Cardiac fibroblast (primary cell): ENCODE measurements at regions not wholly inside any gene's neighbourhood (a gene's known extent, or its start where the extent isn't known, plus 50 kb on each side); places are given as distances from the start of the nearest gene placed in this dataset.

Source experiments
- DNase-seq, 2 donors: peaks; one replicate each; pipeline versions ENCODE4 v3.0.0 to v3.0.0-alpha.2; 2010; ENCODE audit warnings: low read depth in 2 of 2
- H3K4me3 ChIP-seq, 2 donors: replicated peaks in 1 of 2; 1 replicate in 1 of 2; 2 replicates in 1 of 2; pipeline ENCODE4 v1.5.1; 2011; ENCODE audit warnings: low read depth in 2 of 2, low read length in 2 of 2, mild to moderate bottlenecking in 2 of 2, moderate library complexity in 1 of 2
- CTCF ChIP-seq: IDR thresholded peaks from one replicate; pipeline ENCODE4 v1.5.1; 2011; ENCODE audit warnings: low read depth, mild to moderate bottlenecking, low read length, inconsistent platforms

DNA sequence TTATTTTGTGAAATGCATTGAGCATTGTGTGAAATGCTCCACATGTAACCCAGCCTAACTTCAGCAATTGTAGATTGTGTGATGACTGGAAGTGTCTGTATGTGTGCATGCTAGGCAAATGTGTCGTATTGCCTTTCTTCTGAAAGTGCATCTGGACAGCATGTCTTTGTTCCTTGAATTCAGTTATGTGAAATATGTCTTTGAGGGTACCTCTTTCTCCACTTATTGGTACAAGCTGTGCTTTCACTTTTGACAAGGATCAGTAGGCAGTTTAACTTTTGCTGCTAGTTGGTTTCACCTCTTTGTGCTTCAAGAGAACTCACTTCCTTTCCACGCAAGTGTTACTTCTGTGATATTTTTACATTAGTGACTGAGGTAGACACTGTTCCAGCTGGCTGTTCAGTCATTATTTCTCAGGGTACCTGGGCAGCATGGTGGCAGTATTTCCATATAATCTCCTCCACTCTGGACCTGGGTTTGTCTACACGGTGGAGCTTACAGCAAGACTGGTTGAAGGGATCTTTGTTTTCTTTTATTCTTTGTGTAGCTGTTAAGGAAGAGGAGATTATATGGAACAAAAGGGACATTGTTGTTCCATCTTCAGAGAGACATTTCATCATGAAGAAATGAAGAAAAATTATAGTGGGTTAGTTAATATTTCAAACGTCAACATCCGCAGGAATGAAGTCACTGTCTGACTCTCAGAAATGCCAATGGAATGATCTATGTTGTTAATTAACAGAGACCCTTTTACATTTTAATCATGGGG is 175.4 kb downstream of the UTRN start:
- H3K4me3 ChIP-seq: no peak overlapping the region
- no peak for TF ChIP-seq CTCF
- DNase-seq: no peak

DNA sequence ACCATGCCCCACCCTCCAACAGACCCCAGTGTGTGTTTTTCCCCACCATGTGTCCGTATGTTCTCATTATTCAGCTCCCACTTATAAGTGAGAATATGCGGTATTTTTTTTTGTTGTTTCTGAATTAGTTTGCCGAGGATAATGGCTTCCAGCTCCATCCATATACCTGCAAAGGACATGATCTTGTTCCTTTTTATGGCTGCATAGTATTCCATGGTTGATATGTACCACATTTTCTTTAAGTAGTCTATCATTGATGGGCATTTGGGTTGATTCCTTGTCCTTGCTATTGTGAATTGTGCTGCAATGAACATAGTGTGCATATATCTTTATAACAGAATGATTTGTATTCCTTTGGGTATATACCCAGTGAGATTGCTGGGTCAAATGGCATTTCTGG is 176.9 kb downstream of the UTRN start:
- H3K4me3 ChIP-seq: no peak overlapping the region
- TF ChIP-seq CTCF: no peak
- DNase-seq: no peak

DNA sequence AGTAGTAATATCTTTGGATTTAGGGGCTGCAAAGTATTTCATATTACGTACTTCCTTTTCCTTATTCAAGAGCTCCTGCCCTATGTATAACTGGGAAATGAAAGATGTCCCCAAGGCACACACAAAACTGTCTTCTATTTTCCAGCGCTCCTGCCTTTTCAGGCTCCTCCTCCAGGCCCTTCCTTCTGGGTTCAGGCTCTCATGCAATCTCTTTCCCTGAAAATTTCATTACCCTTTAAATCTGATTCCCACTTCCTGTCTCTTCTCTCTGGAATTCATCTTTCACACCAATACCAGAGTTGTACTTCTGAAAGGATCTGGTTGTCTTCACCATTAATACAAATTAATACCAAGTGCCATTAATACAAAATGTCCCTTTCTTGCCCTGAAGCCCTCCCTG is 181.6 kb downstream of the UTRN start:
- no peak overlapping the region for H3K4me3 ChIP-seq
- no peak for TF ChIP-seq CTCF
- no peak for DNase-seq

DNA sequence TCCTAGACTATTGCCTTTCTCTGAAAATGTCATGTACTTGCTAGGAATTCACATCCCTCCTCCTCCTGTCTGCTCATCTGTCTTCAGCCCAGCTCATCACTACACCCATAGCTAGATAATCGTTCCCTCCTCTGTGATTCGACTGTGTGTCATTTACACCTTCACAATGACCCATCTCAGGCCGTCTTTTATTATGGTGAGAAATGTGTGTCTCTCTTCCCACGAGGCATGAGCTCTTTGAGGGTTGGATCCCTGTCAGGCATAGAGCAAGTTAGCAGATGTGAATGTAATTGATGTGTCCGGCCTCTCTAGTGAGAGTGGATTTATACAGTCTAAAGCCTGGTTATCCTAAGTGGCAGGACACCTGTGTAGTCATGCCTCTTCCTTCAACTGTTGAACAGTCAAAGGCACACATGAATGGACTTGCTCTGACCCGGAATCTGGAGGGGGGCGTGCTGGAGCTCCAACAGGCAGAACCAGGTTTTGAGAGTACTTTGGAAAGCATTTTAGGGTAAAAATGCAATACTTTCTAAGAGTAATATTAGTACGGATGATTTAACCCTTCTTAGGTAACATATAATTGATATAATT is 182.1 kb downstream of the UTRN start:
- TF ChIP-seq CTCF: no peak
- no peak overlapping the region for H3K4me3 ChIP-seq
- no peak for DNase-seq

DNA sequence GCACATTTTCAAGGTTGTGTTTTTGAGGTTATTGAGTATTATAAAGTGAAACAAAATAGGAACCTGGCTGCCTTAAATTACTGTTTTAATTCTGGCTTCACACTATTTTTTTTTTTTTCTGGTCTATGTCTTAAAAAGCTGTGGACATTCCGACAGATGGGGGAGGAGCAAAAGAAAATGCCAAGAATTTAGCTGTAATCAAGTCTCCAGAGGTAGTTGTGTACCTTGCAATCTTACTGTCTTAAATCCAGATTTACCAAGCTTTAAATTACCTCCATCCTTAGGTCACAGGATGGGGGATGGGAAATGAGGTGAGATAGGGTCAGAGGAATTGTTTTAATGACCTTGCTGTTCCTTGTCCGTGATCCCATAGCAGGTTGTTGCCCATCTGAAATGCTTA is 182.8 kb downstream of the UTRN start:
- DNase-seq: no peak
- no peak overlapping the region for H3K4me3 ChIP-seq
- no peak for TF ChIP-seq CTCF

DNA sequence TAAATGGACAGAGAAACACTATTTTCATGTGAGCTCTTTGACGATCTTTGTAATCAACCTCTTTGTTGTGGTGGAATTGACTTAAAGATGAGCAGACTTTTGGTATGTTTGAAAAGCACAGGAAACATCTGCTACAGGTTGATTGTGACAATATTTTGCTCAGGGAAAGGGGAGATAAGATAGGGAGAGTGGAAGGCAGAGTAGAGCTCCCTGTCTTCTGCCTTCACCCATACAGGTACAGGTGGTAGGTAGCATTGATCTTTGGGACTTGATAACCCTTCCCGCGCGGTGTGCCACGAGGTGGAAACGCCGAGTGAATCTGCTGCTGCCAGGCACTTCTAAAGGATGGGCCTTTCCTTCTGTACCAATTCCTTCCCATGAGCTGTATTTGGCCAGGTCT is 183.6 kb downstream of the UTRN start:
- no peak overlapping the region for H3K4me3 ChIP-seq
- DNase-seq: no peak
- no peak for TF ChIP-seq CTCF
